KMS-11 (cell line): ENCODE measurements at regions not wholly inside any gene's neighbourhood (a gene's known extent, or its start where the extent isn't known, plus 50 kb on each side); places are given as distances from the start of the nearest gene placed in this dataset.

Experiments
- H2AFZ ChIP-seq: fragments of 200-600 bp; sonication (generic); 2 replicates; pipeline ENCODE4 v1.6.1; 2016; ENCODE audit warnings: antibody characterized with exemption, mixed run types, low read depth
- H3K27ac ChIP-seq: fragments of 200-600 bp; sonication (generic); 2 replicates; pipeline ENCODE4 v1.6.1; 2016; ENCODE audit warnings: mild to moderate bottlenecking, mixed run types
- H3K27me3 ChIP-seq: fragments of 200-600 bp; sonication (generic); 2 replicates; pipeline ENCODE4 v1.6.1; 2017; ENCODE audit warnings: mild to moderate bottlenecking, low read depth, mixed run types, moderate library complexity; ENCODE audit not compliant: insufficient read depth
- H3K36me3 ChIP-seq: fragments of 200-600 bp; sonication (generic); 2 replicates; pipeline ENCODE4 v1.6.1; 2017; ENCODE audit warnings: mild to moderate bottlenecking, mixed run types; ENCODE audit not compliant: insufficient read depth
- H3K4me1 ChIP-seq: fragments of 200-600 bp; sonication (generic); 2 replicates; pipeline ENCODE4 v1.6.1; 2016; ENCODE audit warnings: mild to moderate bottlenecking, low read depth, mixed run types; ENCODE audit not compliant: poor library complexity, severe bottlenecking
- H3K4me2 ChIP-seq: fragments of 200-600 bp; sonication (generic); 2 replicates; pipeline ENCODE4 v1.7.0; 2016; ENCODE audit warnings: mild to moderate bottlenecking, mixed run types
- H3K4me3 ChIP-seq: fragments of 200-600 bp; sonication (generic); IDR thresholded peaks from 2 replicates; pipeline ENCODE4 v1.6.1; 2017; ENCODE audit warnings: low read depth, low read length, mixed read lengths; ENCODE audit not compliant: insufficient read depth
- H3K79me2 ChIP-seq: fragments of 200-600 bp; sonication (generic); 2 replicates; pipeline ENCODE4 v1.6.1; 2016; ENCODE audit warnings: low read depth, mixed run types; ENCODE audit not compliant: insufficient read depth
- H3K9ac ChIP-seq: fragments of 200-600 bp; sonication (generic); 2 replicates; pipeline ENCODE4 v1.6.1; 2016; ENCODE audit warnings: mild to moderate bottlenecking, mixed run types
- H4K20me1 ChIP-seq: fragments of 200-600 bp; sonication (generic); 2 replicates; pipeline ENCODE4 v1.6.1; 2016; ENCODE audit warnings: mild to moderate bottlenecking, mixed run types; ENCODE audit not compliant: insufficient read depth
- CTCF ChIP-seq: fragments of 200-600 bp; sonication (generic); conservative IDR thresholded peaks from 2 replicates; pipeline ENCODE4 v1.6.1; 2017; ENCODE audit warnings: low read depth, mild to moderate bottlenecking, antibody characterized with exemption, low read length, moderate library complexity, mixed read lengths

DNA sequence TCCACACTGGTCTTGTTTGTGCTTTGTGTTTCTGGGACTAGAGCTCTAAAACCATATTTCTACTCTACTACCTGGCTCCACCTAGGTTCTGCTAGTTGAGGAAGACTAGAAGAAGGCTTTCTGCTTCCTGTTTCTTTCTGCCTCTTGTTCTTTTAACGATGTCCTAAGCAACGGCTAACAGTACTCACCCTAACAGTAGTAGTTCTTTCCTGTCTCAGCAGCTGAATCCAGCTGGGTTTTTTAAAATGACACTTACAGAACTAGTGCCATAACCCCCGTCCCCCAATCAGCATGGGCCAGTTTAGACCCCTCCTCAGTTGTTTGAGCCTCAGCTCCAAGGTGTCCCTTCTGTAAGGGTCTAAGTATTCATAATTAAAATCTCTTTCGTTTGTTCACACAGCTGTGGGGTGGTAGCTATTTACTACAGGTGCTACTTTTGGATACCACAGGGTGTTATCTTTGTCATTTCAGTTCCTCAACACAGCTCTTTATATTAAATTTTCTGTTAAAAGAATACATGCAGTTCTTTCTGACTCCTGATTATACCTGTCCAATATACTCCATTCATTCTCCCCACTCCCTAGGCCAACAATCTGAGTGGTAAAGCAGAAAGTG is 790.2 kb downstream of the DHX35 start:
- H3K4me3 ChIP-seq = no peak overlapping the region
- no peaks in the 10 kb centered on the region for H3K79me2 ChIP-seq
- no peak for TF ChIP-seq CTCF
- no peak overlapping the region for H3K9ac ChIP-seq
- H3K27ac ChIP-seq = no peak overlapping the region
- H3K4me1 ChIP-seq = no peaks in the 10 kb centered on the region
- no peaks in the 10 kb centered on the region for H4K20me1 ChIP-seq
- H3K4me2 ChIP-seq = no peak overlapping the region
- H3K36me3 ChIP-seq = no peaks in the 10 kb centered on the region
- no peaks in the 10 kb centered on the region for H3K27me3 ChIP-seq
- H2AFZ ChIP-seq = no peak overlapping the region

GRCh38 chr20:39751557-39752137 is 789.5 kb downstream of the DHX35 start:
- no peak overlapping the region for H2AFZ ChIP-seq
- H4K20me1 ChIP-seq = no peaks in the 10 kb centered on the region
- H3K79me2 ChIP-seq = no peaks in the 10 kb centered on the region
- H3K36me3 ChIP-seq = no peaks in the 10 kb centered on the region
- no peak for TF ChIP-seq CTCF
- no peak overlapping the region for H3K4me2 ChIP-seq
- H3K9ac ChIP-seq = no peak overlapping the region
- no peaks in the 10 kb centered on the region for H3K27me3 ChIP-seq
- H3K4me3 ChIP-seq = no peak overlapping the region
- no peak overlapping the region for H3K27ac ChIP-seq
- H3K4me1 ChIP-seq = no peaks in the 10 kb centered on the region

DNA sequence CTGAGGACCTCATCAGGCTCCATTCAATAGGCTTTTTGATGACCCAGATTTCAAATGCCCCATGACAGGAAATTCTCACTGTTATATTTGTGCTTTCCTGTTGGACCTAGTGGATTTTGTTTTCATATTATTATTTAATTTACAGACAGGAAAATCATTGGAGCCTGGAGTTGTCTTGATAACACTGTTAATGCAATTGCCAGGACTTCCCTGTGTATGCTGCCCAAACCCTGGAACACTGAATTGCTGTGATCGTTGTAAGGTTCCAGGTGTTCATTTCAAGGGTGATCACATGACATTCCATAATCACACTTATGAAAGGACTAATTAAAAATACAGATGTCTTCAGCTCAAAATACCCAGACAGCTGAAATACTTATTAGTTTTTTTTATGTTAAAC is 783.2 kb downstream of the DHX35 start:
- H3K4me1 ChIP-seq = no peaks in the 10 kb centered on the region
- no peaks in the 10 kb centered on the region for H3K36me3 ChIP-seq
- H3K4me3 ChIP-seq = no peak overlapping the region
- H3K27me3 ChIP-seq = no peaks in the 10 kb centered on the region
- H3K9ac ChIP-seq = no peak overlapping the region
- H3K79me2 ChIP-seq = no peaks in the 10 kb centered on the region
- H3K4me2 ChIP-seq = no peak overlapping the region
- H2AFZ ChIP-seq = no peak overlapping the region
- no peak overlapping the region for H3K27ac ChIP-seq
- TF ChIP-seq CTCF = no peak
- no peaks in the 10 kb centered on the region for H4K20me1 ChIP-seq

- Histone ChIP-seq H3K27ac (no peak overlapping the region), H3K36me3 (no peaks in the 10 kb centered on the region), H3K27me3 (no peaks in the 10 kb centered on the region), H3K4me3 (no peak overlapping the region), H4K20me1 (no peaks in the 10 kb centered on the region), H3K4me1 (no peaks in the 10 kb centered on the region), H3K79me2 (no peaks in the 10 kb centered on the region), H3K4me2 (no peak overlapping the region), H3K9ac (no peak overlapping the region), H2AFZ (no peak overlapping the region)
- no peak for TF ChIP-seq CTCF
These were observed 776.5 kb downstream of the DHX35 start for GRCh38 chr20:39738651-39739050.
